Fibroblast of skin of right biceps (primary cell): ENCODE measurements at regions not wholly inside any gene's neighbourhood (a gene's known extent, or its start where the extent isn't known, plus 50 kb on each side); places are given as distances from the start of the nearest gene placed in this dataset.

Source experiments
- DNase-seq: peaks from one replicate; pipeline ENCODE4 v3.0.0-alpha.2; 2013

GRCh38 chr3:105923140-105923539 lies 54.3 kb upstream of the CBLB start:
- DNase-seq: no peak

GRCh38 chr3:105927741-105928140 lies 58.9 kb upstream of the CBLB start:
- no peak for DNase-seq

GRCh38 chr3:105930733-105931132 lies 61.9 kb upstream of the CBLB start:
- DNase-seq: no peak

GRCh38 chr3:105931500-105931899 lies 62.7 kb upstream of the CBLB start:
- DNase-seq: no peak

- peak; percentile 28 for DNase-seq
These were observed 65.1 kb upstream of the CBLB start for GRCh38 chr3:105933871-105934270.

- peak; percentile 53 for DNase-seq
These were observed 69.3 kb upstream of the CBLB start for GRCh38 chr3:105938101-105938500.

GRCh38 chr3:105938806-105939205 lies 70.0 kb upstream of the CBLB start:
- DNase-seq: no peak

GRCh38 chr3:105944276-105944675 lies 75.5 kb upstream of the CBLB start:
- peak; percentile 84 for DNase-seq

GRCh38 chr3:105944721-105945120 lies 75.9 kb upstream of the CBLB start:
- DNase-seq: peak; percentile 94

- DNase-seq: peak; percentile 39
These were observed 79.3 kb upstream of the CBLB start for GRCh38 chr3:105948101-105948500.

GRCh38 chr3:105950881-105951600 lies 82.2 kb upstream of the CBLB start:
- no peak for DNase-seq

- no peak for DNase-seq
These were observed 85.0 kb upstream of the CBLB start for GRCh38 chr3:105953831-105954230.

- no peak for DNase-seq
These were observed 87.5 kb upstream of the CBLB start for GRCh38 chr3:105956306-105956705.

- DNase-seq: peak; percentile 90
These were observed 88.9 kb upstream of the CBLB start for GRCh38 chr3:105957722-105958121.

GRCh38 chr3:105958237-105959000 lies 89.6 kb upstream of the CBLB start:
- DNase-seq: no peak

GRCh38 chr3:105959851-105960250 lies 91.0 kb upstream of the CBLB start:
- DNase-seq: no peak

GRCh38 chr3:105960381-105960780 lies 91.6 kb upstream of the CBLB start:
- no peak for DNase-seq

GRCh38 chr3:105963161-105963560 lies 94.3 kb upstream of the CBLB start:
- DNase-seq: no peak

- DNase-seq: peak; percentile 81
These were observed 96.6 kb upstream of the CBLB start for GRCh38 chr3:105965384-105965783.

- peak; percentile 69 for DNase-seq
These were observed 98.3 kb upstream of the CBLB start for GRCh38 chr3:105967117-105967516.

GRCh38 chr3:105970283-105970682 lies 101.5 kb upstream of the CBLB start:
- peak; percentile 69 for DNase-seq

- no peak for DNase-seq
These were observed 103.3 kb upstream of the CBLB start for GRCh38 chr3:105972069-105972468.

- DNase-seq: no peak
These were observed 105.6 kb upstream of the CBLB start for GRCh38 chr3:105974381-105974780.

- DNase-seq: no peak
These were observed 107.4 kb upstream of the CBLB start for GRCh38 chr3:105976196-105976595.
